ENCODE measurements at regions not wholly inside any gene's neighbourhood (a gene's known extent, or its start where the extent isn't known, plus 50 kb on each side); places are given as distances from the start of the nearest gene placed in this dataset.

DNA sequence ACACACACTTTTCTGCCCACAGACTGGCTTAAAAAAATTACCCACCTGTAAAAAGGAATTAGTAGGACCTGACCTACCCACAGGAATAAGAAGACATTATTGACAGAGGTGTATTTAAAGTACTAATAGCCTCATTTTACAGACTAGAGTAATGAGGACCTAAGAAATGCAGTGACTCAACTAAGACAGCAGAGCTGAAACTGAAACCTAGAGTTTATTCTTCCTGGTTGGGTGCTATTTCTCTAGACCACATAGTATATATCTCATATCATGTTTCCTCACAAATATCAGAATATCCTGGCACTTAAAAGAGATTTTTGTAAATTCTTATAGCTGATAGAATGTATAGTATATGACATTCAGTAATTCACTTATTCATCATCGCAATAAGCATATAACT is 435.0 kb downstream of the MAGEE1 start:
- no peak overlapping the region for H3K4me3 ChIP-seq (ENCODE audit: low read depth, low read length)
- TF ChIP-seq, protein P1, sequence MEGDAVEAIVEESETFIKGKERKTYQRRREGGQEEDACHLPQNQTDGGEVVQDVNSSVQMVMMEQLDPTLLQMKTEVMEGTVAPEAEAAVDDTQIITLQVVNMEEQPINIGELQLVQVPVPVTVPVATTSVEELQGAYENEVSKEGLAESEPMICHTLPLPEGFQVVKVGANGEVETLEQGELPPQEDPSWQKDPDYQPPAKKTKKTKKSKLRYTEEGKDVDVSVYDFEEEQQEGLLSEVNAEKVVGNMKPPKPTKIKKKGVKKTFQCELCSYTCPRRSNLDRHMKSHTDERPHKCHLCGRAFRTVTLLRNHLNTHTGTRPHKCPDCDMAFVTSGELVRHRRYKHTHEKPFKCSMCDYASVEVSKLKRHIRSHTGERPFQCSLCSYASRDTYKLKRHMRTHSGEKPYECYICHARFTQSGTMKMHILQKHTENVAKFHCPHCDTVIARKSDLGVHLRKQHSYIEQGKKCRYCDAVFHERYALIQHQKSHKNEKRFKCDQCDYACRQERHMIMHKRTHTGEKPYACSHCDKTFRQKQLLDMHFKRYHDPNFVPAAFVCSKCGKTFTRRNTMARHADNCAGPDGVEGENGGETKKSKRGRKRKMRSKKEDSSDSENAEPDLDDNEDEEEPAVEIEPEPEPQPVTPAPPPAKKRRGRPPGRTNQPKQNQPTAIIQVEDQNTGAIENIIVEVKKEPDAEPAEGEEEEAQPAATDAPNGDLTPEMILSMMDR (IDR thresholded peaks at IDR 0.05; ENCODE audit: low read depth, low read length, missing control alignments): no peak
- no peak for DNase-seq (ENCODE audit: low read depth)

DNA sequence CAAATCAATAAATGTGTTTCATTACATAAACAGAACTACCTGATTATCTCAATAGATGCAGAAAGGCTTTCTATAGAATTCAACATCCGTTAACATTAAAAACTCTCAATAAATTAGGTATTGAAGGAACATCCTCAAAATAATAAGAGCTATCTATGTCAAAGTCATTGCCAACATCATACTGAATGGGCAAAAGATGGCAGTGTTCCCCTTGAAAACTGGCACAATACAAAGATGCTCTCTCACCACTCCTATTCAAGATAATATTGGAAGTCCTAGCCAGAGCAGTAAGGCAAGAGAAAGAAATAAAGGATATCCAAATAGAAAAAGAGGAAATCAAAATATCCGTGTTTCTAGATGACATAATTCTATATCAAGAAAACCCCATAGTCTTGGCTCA is 466.4 kb downstream of the MAGEE1 start:
- no peak overlapping the region for H3K4me3 ChIP-seq (ENCODE audit: low read depth, low read length)
- TF ChIP-seq, protein P1 (IDR thresholded peaks at IDR 0.05; ENCODE audit: low read depth, low read length, missing control alignments): no peak
- no peak for DNase-seq (ENCODE audit: low read depth)

DNA sequence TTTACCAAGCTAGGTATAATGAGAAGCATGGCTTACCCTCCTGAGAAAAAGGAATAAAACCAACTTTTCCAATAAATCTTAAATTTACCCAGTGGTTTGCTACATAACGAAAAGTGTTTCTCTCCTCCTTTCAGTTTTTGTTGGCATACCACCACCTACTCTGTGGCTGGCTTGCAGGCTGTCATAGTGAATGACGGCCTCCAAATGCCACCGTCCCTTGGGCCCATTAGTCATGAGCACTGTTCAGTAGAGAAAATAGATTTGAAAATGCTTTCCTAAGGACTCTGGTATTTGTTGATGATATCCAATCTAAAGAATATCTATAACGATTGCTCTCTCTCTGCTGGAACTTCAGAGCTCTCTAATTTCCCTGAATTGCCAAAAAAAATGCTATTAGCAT is 488.3 kb downstream of the MAGEE1 start:
- no peak overlapping the region for H3K4me3 ChIP-seq (ENCODE audit: low read depth, low read length)
- TF ChIP-seq, protein P1 (IDR thresholded peaks at IDR 0.05; ENCODE audit: low read depth, low read length, missing control alignments): no peak
- no peak for DNase-seq (ENCODE audit: low read depth)

DNA sequence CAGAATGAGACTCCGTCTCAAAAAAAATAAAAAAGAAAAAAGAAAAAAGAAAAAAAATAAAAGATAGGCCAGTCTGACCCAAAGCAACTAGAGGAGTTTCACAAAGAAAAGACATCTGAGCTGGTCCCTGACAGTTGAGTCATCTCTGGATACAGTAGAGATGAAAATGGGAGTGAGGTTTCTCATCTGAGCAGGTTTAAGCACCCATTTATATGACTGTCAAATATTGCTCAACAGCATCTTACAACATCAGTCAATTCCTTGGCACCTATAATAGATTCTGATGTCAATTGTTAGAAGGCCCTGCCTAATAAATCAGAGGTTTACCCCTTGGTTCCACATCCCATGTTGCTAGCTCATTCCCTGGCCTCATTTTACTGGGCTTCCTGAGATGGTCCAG is 490.5 kb downstream of the MAGEE1 start:
- no peak overlapping the region for H3K4me3 ChIP-seq (ENCODE audit: low read depth, low read length)
- DNase-seq (ENCODE audit: low read depth): no peak
- TF ChIP-seq, protein P1 (IDR thresholded peaks at IDR 0.05; ENCODE audit: low read depth, low read length, missing control alignments): no peak

DNA sequence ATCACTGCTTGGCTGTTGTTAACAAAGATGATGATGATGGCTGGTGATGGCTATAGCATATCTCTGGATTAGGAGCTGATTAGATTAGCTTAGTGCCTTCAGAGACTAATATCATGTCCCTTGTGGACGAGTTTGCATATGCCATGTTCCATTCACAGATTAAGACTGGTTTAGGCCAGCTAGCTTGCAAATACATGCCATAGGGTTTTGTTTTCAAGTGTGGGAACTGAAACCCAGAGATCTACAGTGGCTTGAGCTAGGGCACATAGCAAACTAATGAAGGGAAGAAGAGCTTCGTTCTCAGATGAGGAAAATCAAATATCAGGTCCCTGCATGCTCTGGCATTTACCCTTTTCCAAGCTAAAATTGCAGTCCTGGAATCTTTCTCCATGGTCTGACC is 492.3 kb downstream of the MAGEE1 start:
- no peak overlapping the region for H3K4me3 ChIP-seq (ENCODE audit: low read depth, low read length)
- TF ChIP-seq, protein P1 (IDR thresholded peaks at IDR 0.05; ENCODE audit: low read depth, low read length, missing control alignments): no peak
- DNase-seq (ENCODE audit: low read depth): no peak

DNA sequence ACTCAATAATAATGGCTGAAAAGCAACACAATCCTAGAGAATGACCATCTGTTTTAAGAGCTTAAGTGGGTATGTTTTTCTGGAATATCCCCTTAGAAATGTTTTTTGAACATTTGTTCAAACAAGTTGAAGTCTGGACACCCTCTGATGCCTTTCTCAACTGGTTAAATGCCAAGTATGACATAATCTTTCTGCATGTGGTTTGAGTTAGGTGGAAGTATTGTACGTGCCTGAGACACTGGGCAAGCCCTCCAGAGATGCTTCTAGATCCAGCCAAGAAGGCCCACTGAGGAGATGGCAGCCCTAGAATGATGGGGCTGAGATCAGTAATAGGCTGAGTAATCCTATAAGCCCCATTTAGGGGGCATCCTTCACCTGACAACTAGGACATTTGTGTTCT is 493.1 kb downstream of the MAGEE1 start:
- TF ChIP-seq, protein P1 (IDR thresholded peaks at IDR 0.05; ENCODE audit: low read depth, low read length, missing control alignments): no peak
- no peak for DNase-seq (ENCODE audit: low read depth)
- no peak overlapping the region for H3K4me3 ChIP-seq (ENCODE audit: low read depth, low read length)

DNA sequence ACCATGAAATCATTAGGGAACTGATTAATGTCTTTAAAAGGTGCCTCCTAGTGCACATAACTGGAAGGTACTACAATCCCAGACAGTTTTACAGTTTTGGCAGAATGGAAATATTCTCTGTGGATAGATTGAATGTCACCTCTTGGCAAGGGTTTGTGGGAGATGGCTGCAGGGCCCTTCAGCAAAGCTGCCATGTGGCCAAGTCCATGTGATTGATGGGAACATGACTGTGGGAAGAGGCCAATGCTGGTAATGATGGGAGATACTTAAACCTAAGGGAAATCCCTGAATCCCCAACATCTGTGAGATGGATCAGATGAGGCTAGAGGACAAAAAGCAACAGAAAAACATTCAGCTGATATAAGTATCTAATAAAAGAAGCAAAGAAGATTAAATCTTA is 493.7 kb downstream of the MAGEE1 start:
- TF ChIP-seq, protein P1 (IDR thresholded peaks at IDR 0.05; ENCODE audit: low read depth, low read length, missing control alignments): no peak
- no peak overlapping the region for H3K4me3 ChIP-seq (ENCODE audit: low read depth, low read length)
- DNase-seq (ENCODE audit: low read depth): no peak
